SIG-M5 treated with dmso at 0.1 percent for 504 hours (cell line): ENCODE measurements at regions not wholly inside any gene's neighbourhood (a gene's known extent, or its start where the extent isn't known, plus 50 kb on each side); places are given as distances from the start of the nearest gene placed in this dataset.
"Not testable (repeated sequence)": the region's sequence is repeated elsewhere in the genome, so short reads cannot be mapped to it uniquely, and the experiment has no call there.

Experiments
- DNase-seq: peaks from one replicate; lab custom pipeline; 2025; ENCODE audit not compliant: unreplicated experiment; lab: John Stamatoyannopoulos, UW

GRCh38 chr10:57699944-57700343, 567.8 kb downstream of the IPMK start:
- no peak for DNase-seq

GRCh38 chr10:57696641-57697040, 571.1 kb downstream of the IPMK start:
- DNase-seq = peak; percentile 3

GRCh38 chr10:57694956-57695608, 572.6 kb downstream of the IPMK start:
- no peak for DNase-seq

- no peak for DNase-seq
Measured at GRCh38 chr10:57692255-57692980, 575.3 kb downstream of the IPMK start.

GRCh38 chr10:57689596-57690297, 577.9 kb downstream of the IPMK start:
- no peak for DNase-seq

GRCh38 chr10:57679916-57680315, 587.8 kb downstream of the IPMK start:
- no peak for DNase-seq

- DNase-seq = no peak
Measured at GRCh38 chr10:57675125-57675524, 592.6 kb downstream of the IPMK start.

- no peak for DNase-seq
Measured at GRCh38 chr10:57673446-57673960, 594.2 kb downstream of the IPMK start.

GRCh38 chr10:57664815-57665214, 602.9 kb downstream of the IPMK start:
- DNase-seq = no peak

GRCh38 chr10:57663401-57663800, 604.3 kb downstream of the IPMK start:
- DNase-seq = no peak

GRCh38 chr10:57661206-57661605, 606.5 kb downstream of the IPMK start:
- DNase-seq = no peak

GRCh38 chr10:57657164-57657765, 610.4 kb downstream of the IPMK start:
- peak; percentile 51 for DNase-seq

- DNase-seq = no peak
Measured at GRCh38 chr10:57654856-57655255, 612.8 kb downstream of the IPMK start.

- DNase-seq = not testable (repeated sequence)
Measured at GRCh38 chr10:57645108-57645507, 622.6 kb downstream of the IPMK start.

GRCh38 chr10:57638411-57638810, 629.3 kb downstream of the IPMK start:
- no peak for DNase-seq

GRCh38 chr10:57628592-57629284, 639.0 kb downstream of the IPMK start:
- no peak for DNase-seq

- no peak for DNase-seq
Measured at GRCh38 chr10:57627642-57628178, 640.0 kb downstream of the IPMK start.

GRCh38 chr10:57624856-57625592, 642.7 kb downstream of the IPMK start:
- no peak for DNase-seq

GRCh38 chr10:57624066-57624465, 643.6 kb downstream of the IPMK start:
- DNase-seq = no peak

- no peak for DNase-seq
Measured at GRCh38 chr10:57621466-57621865, 646.2 kb downstream of the IPMK start.
